Endothelial cell (in vitro differentiated cells): ENCODE measurements at regions not wholly inside any gene's neighbourhood (a gene's known extent, or its start where the extent isn't known, plus 50 kb on each side); places are given as distances from the start of the nearest gene placed in this dataset.

Experiments used
- DNase-seq: peaks from one replicate; pipeline ENCODE4 v3.0.0; 2021; ENCODE audit warnings: low spot score
- H3K27ac Mint-ChIP-seq: one replicate; pipeline ENCODE4 v1.8.0; 2021; ENCODE audit warnings: mixed read lengths, inconsistent platforms; ENCODE audit not compliant: unreplicated experiment
- H3K27me3 Mint-ChIP-seq: one replicate; pipeline ENCODE4 v1.8.0; 2021; ENCODE audit warnings: mild to moderate bottlenecking, moderate library complexity, mixed read lengths, inconsistent platforms; ENCODE audit not compliant: unreplicated experiment
- H3K36me3 Mint-ChIP-seq: one replicate; pipeline ENCODE4 v1.8.0; 2021; ENCODE audit warnings: mild to moderate bottlenecking, low read depth, mixed read lengths, inconsistent platforms; ENCODE audit not compliant: unreplicated experiment
- H3K4me1 Mint-ChIP-seq: one replicate; pipeline ENCODE4 v1.8.0; 2021; ENCODE audit warnings: mild to moderate bottlenecking, mixed read lengths, inconsistent platforms; ENCODE audit not compliant: unreplicated experiment
- H3K4me3 Mint-ChIP-seq: one replicate; pipeline ENCODE4 v1.8.0; 2021; ENCODE audit warnings: mild to moderate bottlenecking, mixed read lengths, inconsistent platforms; ENCODE audit not compliant: unreplicated experiment
- H3K9me3 Mint-ChIP-seq: one replicate; pipeline ENCODE4 v1.8.0; 2021; ENCODE audit warnings: mixed read lengths, inconsistent platforms; ENCODE audit not compliant: unreplicated experiment
- CTCF ChIP-seq: fragments of 200-600 bp; sonication (generic); IDR thresholded peaks from one replicate; pipeline ENCODE4 v1.5.0; 2021; ENCODE audit warnings: antibody characterized with exemption; ENCODE audit not compliant: unreplicated experiment

GRCh38 chr3:124652009-124652408, 78.2 kb upstream of the UMPS start:
- no peak for DNase-seq
- H3K27me3 Mint-ChIP-seq, result no peaks in the 10 kb centered on the region
- peaks cover 60% of the 10 kb centered on the region for H3K4me1 Mint-ChIP-seq
- no peak overlapping the region for H3K27ac Mint-ChIP-seq
- no peak overlapping the region for H3K4me3 Mint-ChIP-seq
- H3K9me3 Mint-ChIP-seq, result no peaks in the 10 kb centered on the region
- peaks cover 45% of the 10 kb centered on the region for H3K36me3 Mint-ChIP-seq
- no peak for TF ChIP-seq CTCF

GRCh38 chr3:124653071-124653796, 77.0 kb upstream of the UMPS start:
- Mint-ChIP-seq H3K27ac (peak overlapping the region; percentile 84), H3K36me3 (peaks cover 47% of the 10 kb centered on the region), H3K9me3 (no peaks in the 10 kb centered on the region), H3K4me3 (peak overlapping the region; percentile 56), H3K27me3 (peaks cover 2% of the 10 kb centered on the region), H3K4me1 (peaks cover 50% of the 10 kb centered on the region)
- DNase-seq, result no peak
- no peak for TF ChIP-seq CTCF

GRCh38 chr3:124653797-124654469, 76.3 kb upstream of the UMPS start:
- Mint-ChIP-seq H3K27ac (peak overlapping the region; percentile 61), H3K4me1 (peaks cover 47% of the 10 kb centered on the region), H3K9me3 (no peaks in the 10 kb centered on the region), H3K27me3 (peaks cover 2% of the 10 kb centered on the region), H3K36me3 (peaks cover 48% of the 10 kb centered on the region), H3K4me3 (no peak overlapping the region)
- no peak for DNase-seq
- no peak for TF ChIP-seq CTCF

GRCh38 chr3:124654470-124654845, 75.8 kb upstream of the UMPS start:
- peak overlapping the region; percentile 61 for H3K27ac Mint-ChIP-seq
- peaks cover 2% of the 10 kb centered on the region for H3K27me3 Mint-ChIP-seq
- no peak for TF ChIP-seq CTCF
- H3K36me3 Mint-ChIP-seq, result peaks cover 48% of the 10 kb centered on the region
- DNase-seq, result no peak
- no peaks in the 10 kb centered on the region for H3K9me3 Mint-ChIP-seq
- no peak overlapping the region for H3K4me3 Mint-ChIP-seq
- H3K4me1 Mint-ChIP-seq, result peaks cover 47% of the 10 kb centered on the region

GRCh38 chr3:124656531-124656930, 73.7 kb upstream of the UMPS start:
- Mint-ChIP-seq H3K4me3 (no peak overlapping the region), H3K9me3 (no peaks in the 10 kb centered on the region), H3K27me3 (peaks cover 2% of the 10 kb centered on the region), H3K36me3 (peaks cover 40% of the 10 kb centered on the region), H3K27ac (no peak overlapping the region), H3K4me1 (peaks cover 50% of the 10 kb centered on the region)
- no peak for DNase-seq
- TF ChIP-seq CTCF, result no peak
